Ecto neural progenitor cell (in vitro differentiated cells): ENCODE measurements at regions not wholly inside any gene's neighbourhood (a gene's known extent, or its start where the extent isn't known, plus 50 kb on each side); places are given as distances from the start of the nearest gene placed in this dataset.

ENCODE experiments used
- DNase-seq: peaks from one replicate; pipeline ENCODE4 v3.0.0-alpha.2; 2018; ENCODE audit warnings: low spot score

GRCh38 chr17:52227926-52228325 is 69.4 kb upstream of the CA10 start:
- no peak for DNase-seq

GRCh38 chr17:52213451-52213850 is 54.9 kb upstream of the CA10 start:
- no peak for DNase-seq

- DNase-seq = no peak
Measured at GRCh38 chr17:52212851-52213250, 54.3 kb upstream of the CA10 start.

GRCh38 chr17:52209507-52209906 is 51.0 kb upstream of the CA10 start:
- no peak for DNase-seq
